ENCODE measurements at regions not wholly inside any gene's neighbourhood (a gene's known extent, or its start where the extent isn't known, plus 50 kb on each side); places are given as distances from the start of the nearest gene placed in this dataset.

- no peak for DNase-seq (ENCODE audit: insufficient read length)
- TF ChIP-seq TAF1 (IDR thresholded peaks at IDR 0.05; ENCODE audit: borderline replicate concordance, low read depth, low read length) = no peak
- no peak for FAIRE-seq
Measured at GRCh38 chr10:8527773-8528172, 473.3 kb downstream of the GATA3 start.

GRCh38 chr10:8531116-8531515 lies 476.6 kb downstream of the GATA3 start:
- DNase-seq (ENCODE audit: insufficient read length) (no peak), FAIRE-seq (no peak)
- TF ChIP-seq TAF1 (IDR thresholded peaks at IDR 0.05; ENCODE audit: borderline replicate concordance, low read depth, low read length) (no peak), POLR2A (IDR thresholded peaks at IDR 0.05; ENCODE audit: low read depth, low read length) (no peak), POLR2AphosphoS5 (IDR thresholded peaks at IDR 0.05; ENCODE audit: low read depth, low read length) (no peak)

GRCh38 chr10:8532647-8533046 lies 478.2 kb downstream of the GATA3 start:
- FAIRE-seq = no peak
- DNase-seq (ENCODE audit: insufficient read length) = no peak
- TF ChIP-seq POLR2A (IDR thresholded peaks at IDR 0.05; ENCODE audit: low read depth, low read length) (no peak), TAF1 (IDR thresholded peaks at IDR 0.05; ENCODE audit: borderline replicate concordance, low read depth, low read length) (no peak), POLR2AphosphoS5 (IDR thresholded peaks at IDR 0.05; ENCODE audit: low read depth, low read length) (no peak)

- no peak for TF ChIP-seq POLR2AphosphoS5 (IDR thresholded peaks at IDR 0.05; ENCODE audit: low read depth, low read length)
- TF ChIP-seq POLR2A (IDR thresholded peaks at IDR 0.05; ENCODE audit: low read depth, low read length) = no peak
- TF ChIP-seq TAF1 (IDR thresholded peaks at IDR 0.05; ENCODE audit: borderline replicate concordance, low read depth, low read length) = no peak
- no peak for FAIRE-seq
Measured at GRCh38 chr10:8533462-8533861, 479.0 kb downstream of the GATA3 start.

GRCh38 chr10:8534096-8534495 lies 479.6 kb downstream of the GATA3 start:
- FAIRE-seq = no peak
- TF ChIP-seq POLR2A (IDR thresholded peaks at IDR 0.05; ENCODE audit: low read depth, low read length) (no peak), TAF1 (IDR thresholded peaks at IDR 0.05; ENCODE audit: borderline replicate concordance, low read depth, low read length) (no peak), POLR2AphosphoS5 (IDR thresholded peaks at IDR 0.05; ENCODE audit: low read depth, low read length) (no peak)
- no peak for DNase-seq (ENCODE audit: insufficient read length)

More at GRCh38 chr10:8533462-8533861, 479.0 kb downstream of the GATA3 start:
- DNase-seq (ENCODE audit: insufficient read length) = no peak

- TF ChIP-seq TAF1 (IDR thresholded peaks at IDR 0.05; ENCODE audit: borderline replicate concordance, low read depth, low read length) (no peak), POLR2AphosphoS5 (IDR thresholded peaks at IDR 0.05; ENCODE audit: low read depth, low read length) (no peak), POLR2A (IDR thresholded peaks at IDR 0.05; ENCODE audit: low read depth, low read length) (no peak)
- FAIRE-seq (no peak), DNase-seq (ENCODE audit: insufficient read length) (no peak)
Measured at GRCh38 chr10:8534891-8535290, 480.4 kb downstream of the GATA3 start.

- FAIRE-seq = no peak
Measured at GRCh38 chr10:8539056-8539455, 484.6 kb downstream of the GATA3 start.

GRCh38 chr10:8543361-8544056 lies 489.0 kb downstream of the GATA3 start:
- TF ChIP-seq POLR2A (IDR thresholded peaks at IDR 0.05; ENCODE audit: low read depth, low read length) = no peak
- no peak for TF ChIP-seq POLR2AphosphoS5 (IDR thresholded peaks at IDR 0.05; ENCODE audit: low read depth, low read length)
- TF ChIP-seq TAF1 (IDR thresholded peaks at IDR 0.05; ENCODE audit: borderline replicate concordance, low read depth, low read length) = no peak
- DNase-seq (ENCODE audit: insufficient read length) (no peak), FAIRE-seq (no peak)

More at GRCh38 chr10:8539056-8539455, 484.6 kb downstream of the GATA3 start:
- DNase-seq (ENCODE audit: insufficient read length) = no peak
- TF ChIP-seq TAF1 (IDR thresholded peaks at IDR 0.05; ENCODE audit: borderline replicate concordance, low read depth, low read length) (no peak), POLR2AphosphoS5 (IDR thresholded peaks at IDR 0.05; ENCODE audit: low read depth, low read length) (no peak)

GRCh38 chr10:8544057-8544380 lies 489.5 kb downstream of the GATA3 start:
- DNase-seq (ENCODE audit: insufficient read length) = no peak
- TF ChIP-seq TAF1 (IDR thresholded peaks at IDR 0.05; ENCODE audit: borderline replicate concordance, low read depth, low read length) (no peak), POLR2A (IDR thresholded peaks at IDR 0.05; ENCODE audit: low read depth, low read length) (no peak), POLR2AphosphoS5 (IDR thresholded peaks at IDR 0.05; ENCODE audit: low read depth, low read length) (no peak)
- FAIRE-seq = no peak

- TF ChIP-seq POLR2AphosphoS5 (IDR thresholded peaks at IDR 0.05; ENCODE audit: low read depth, low read length) (no peak), TAF1 (IDR thresholded peaks at IDR 0.05; ENCODE audit: borderline replicate concordance, low read depth, low read length) (no peak), POLR2A (IDR thresholded peaks at IDR 0.05; ENCODE audit: low read depth, low read length) (no peak)
- FAIRE-seq = no peak
- DNase-seq (ENCODE audit: insufficient read length) = no peak
Measured at GRCh38 chr10:8544500-8544899, 490.0 kb downstream of the GATA3 start.

- TF ChIP-seq TAF1 (IDR thresholded peaks at IDR 0.05; ENCODE audit: borderline replicate concordance, low read depth, low read length) = no peak
- TF ChIP-seq POLR2A (IDR thresholded peaks at IDR 0.05; ENCODE audit: low read depth, low read length) = no peak
- TF ChIP-seq POLR2AphosphoS5 (IDR thresholded peaks at IDR 0.05; ENCODE audit: low read depth, low read length) = no peak
- DNase-seq (ENCODE audit: insufficient read length) (no peak), FAIRE-seq (no peak)
Measured at GRCh38 chr10:8554574-8554973, 500.1 kb downstream of the GATA3 start.

GRCh38 chr10:8556321-8556720 lies 501.8 kb downstream of the GATA3 start:
- no peak for TF ChIP-seq POLR2A (IDR thresholded peaks at IDR 0.05; ENCODE audit: low read depth, low read length)
- no peak for TF ChIP-seq POLR2AphosphoS5 (IDR thresholded peaks at IDR 0.05; ENCODE audit: low read depth, low read length)
- TF ChIP-seq TAF1 (IDR thresholded peaks at IDR 0.05; ENCODE audit: borderline replicate concordance, low read depth, low read length) = no peak
- FAIRE-seq (no peak), DNase-seq (ENCODE audit: insufficient read length) (no peak)
